HG02798 (cell line): ENCODE measurements at regions not wholly inside any gene's neighbourhood (a gene's known extent, or its start where the extent isn't known, plus 50 kb on each side); places are given as distances from the start of the nearest gene placed in this dataset.
"Not testable (repeated sequence)": the region's sequence is repeated elsewhere in the genome, so short reads cannot be mapped to it uniquely, and the experiment has no call there.

ENCODE experiments used
- ATAC-seq: cut with Tn5 transposase; IDR thresholded peaks from one replicate; pipeline ENCODE4 v1.9.1; 2021; ENCODE audit warnings: mild to moderate bottlenecking; ENCODE audit not compliant: unreplicated experiment, poor library complexity

- ATAC-seq = peak; percentile 63
These were observed 610.0 kb upstream of the RAB6C start for GRCh38 chr2:129369437-129369836.

- ATAC-seq = no peak
These were observed 605.0 kb upstream of the RAB6C start for GRCh38 chr2:129374452-129374851.

- ATAC-seq = no peak
These were observed 603.6 kb upstream of the RAB6C start for GRCh38 chr2:129375632-129376425.

- no peak for ATAC-seq
These were observed 602.9 kb upstream of the RAB6C start for GRCh38 chr2:129376426-129377077.

DNA sequence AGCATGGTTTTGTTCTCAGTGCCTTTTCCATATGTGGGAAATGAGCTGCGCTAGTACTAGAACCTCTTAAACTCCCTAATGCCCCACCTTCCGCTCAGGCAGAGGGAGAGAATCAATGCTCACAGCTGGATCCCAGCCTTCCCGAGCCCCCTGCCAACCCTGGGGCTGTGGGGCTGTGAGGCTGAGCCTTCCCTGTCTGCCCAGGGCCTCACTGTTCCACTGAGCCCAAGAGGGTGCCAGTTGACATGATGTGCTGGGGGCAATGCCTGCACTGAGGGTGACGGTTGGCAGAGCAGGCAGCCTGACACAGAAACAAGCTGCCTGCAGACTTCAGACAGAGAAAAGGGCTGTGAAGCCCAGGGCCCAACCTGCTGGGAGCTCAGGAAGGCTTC is 602.4 kb upstream of the RAB6C start:
- no peak for ATAC-seq

- no peak for ATAC-seq
These were observed 601.3 kb upstream of the RAB6C start for GRCh38 chr2:129378186-129378585.

- ATAC-seq = peak; percentile 60
These were observed 600.1 kb upstream of the RAB6C start for GRCh38 chr2:129379411-129379810.

GRCh38 chr2:129381789-129382188 is 597.7 kb upstream of the RAB6C start:
- no peak for ATAC-seq

DNA sequence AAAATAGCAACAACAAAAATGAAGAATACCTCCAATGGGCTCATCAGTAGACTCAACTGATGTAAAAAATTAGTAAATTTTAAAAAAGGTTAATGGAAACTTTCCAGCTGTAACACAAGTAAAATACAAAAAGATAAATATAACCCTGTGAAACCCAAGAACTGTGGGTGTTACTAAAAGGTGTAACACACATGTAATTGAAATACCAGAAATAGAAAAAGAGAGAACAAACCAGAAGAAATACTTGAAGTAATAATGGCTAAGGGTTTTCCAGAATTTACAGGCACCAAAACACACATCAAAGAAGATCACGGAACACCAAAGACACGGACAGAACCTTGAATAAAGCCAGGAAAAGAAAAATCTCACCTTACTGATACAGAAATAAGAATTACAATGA is 590.6 kb upstream of the RAB6C start:
- no peak for ATAC-seq

- no peak for ATAC-seq
These were observed 585.6 kb upstream of the RAB6C start for GRCh38 chr2:129393816-129394215.

- ATAC-seq = peak; percentile 71
These were observed 582.4 kb upstream of the RAB6C start for GRCh38 chr2:129396980-129397599.

GRCh38 chr2:129400826-129401225 is 578.6 kb upstream of the RAB6C start:
- no peak for ATAC-seq

DNA sequence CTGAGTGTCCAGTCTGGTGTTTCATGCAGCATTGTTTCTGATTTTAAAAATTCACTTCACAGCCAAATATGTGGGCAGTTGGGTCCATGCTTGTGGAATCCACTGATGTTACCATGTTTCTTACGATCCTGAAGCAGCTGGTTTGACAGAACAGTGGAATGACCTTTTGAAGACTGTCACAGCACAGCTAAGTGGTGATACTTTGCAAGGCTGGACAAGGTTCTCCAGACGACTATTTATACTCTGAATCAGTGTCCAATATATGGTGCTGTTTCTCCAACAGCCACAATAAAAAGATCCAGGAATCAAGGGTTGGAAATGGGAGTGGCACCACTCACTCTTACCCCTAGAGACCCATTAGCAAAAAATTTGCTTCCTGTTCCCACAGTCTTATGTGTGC is 577.4 kb upstream of the RAB6C start:
- ATAC-seq = no peak

DNA sequence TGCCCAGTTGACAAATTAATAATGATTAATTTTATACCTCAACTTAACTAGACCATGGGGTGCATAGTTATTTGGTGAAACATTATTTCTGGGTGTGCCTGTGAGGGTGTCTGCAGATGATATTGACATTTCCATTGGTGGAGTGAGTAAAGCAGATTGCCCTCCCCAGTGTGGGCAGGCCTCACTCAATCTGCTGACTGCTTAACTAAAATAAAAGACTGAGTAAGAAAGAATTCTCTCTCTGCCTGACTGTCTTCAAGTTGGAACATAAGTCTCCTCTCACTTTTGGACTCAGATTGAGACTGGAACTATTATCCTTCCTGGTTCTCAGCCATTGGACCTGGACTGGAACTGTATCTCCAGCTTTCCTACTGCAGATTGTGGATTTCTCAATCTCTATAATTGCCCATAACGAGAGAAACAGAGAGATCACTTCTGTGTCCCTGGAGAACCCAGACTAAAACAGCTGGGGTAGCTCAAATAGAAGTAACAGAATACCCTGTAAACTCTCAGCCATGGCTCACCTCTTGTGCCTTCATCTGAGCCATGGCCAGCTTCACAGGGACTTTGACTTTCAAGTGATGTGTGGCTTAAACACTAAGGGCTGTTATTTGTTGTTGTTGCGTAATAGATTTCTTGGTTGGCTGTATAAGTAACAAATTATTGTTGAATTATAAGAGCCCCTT is 575.3 kb upstream of the RAB6C start:
- no peak for ATAC-seq

DNA sequence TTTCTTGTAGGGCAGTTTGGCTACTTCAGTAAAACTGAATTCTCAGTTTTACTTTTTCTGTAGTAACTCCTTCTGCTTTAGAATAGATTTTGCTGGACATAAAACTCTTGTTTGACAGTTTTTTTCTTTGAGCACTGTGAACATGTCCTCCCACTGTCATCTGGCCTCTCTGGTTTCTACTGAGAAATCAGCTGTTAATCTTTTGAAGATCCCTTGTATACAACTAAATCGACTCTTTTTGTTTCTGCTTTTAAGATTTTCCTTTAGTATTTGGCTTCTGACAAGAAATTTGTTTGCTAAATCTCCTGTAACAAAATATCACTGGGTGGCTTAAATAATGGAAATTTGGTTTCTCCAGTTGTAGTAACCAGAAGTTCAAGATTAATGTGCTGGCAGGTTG is 570.9 kb upstream of the RAB6C start:
- ATAC-seq = no peak

DNA sequence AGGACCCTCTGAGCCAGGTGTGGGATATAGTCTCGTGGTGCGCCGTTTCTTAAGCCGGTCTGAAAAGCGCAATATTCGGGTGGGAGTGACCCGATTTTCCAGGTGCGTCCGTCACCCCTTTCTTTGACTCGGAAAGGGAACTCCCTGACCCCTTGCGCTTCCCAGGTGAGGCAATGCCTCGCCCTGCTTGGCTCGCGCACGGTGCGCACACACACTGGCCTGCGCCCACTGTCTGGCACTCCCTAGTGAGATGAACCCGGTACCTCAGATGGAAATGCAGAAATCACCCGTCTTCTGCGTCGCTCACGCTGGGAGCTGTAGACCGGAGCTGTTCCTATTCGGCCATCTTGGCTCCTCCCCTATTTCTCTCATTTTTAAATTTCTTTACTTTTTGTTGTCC is 562.4 kb upstream of the RAB6C start:
- ATAC-seq = not testable (repeated sequence)

GRCh38 chr2:129422028-129422427 is 557.4 kb upstream of the RAB6C start:
- no peak for ATAC-seq

GRCh38 chr2:129428086-129428660 is 551.3 kb upstream of the RAB6C start:
- ATAC-seq = no peak

DNA sequence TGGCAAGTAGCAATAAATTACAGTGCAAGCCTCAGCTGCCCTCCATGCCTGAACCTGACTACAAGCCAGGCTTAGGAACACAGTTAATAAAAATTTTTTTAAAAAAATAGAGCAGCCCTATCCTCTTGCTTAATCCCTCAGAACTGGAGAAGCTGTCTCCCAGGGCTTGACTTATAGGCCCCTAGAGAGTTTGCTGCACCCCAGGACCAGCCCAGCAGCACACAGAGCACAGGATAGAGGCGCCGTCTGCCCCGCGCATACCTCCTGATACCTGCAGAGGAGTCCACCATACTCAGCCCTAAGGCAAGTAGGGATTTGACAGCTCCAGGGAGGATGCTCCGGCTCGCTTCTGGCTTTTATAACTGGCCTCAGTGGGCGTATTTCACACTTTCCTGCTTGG is 548.6 kb upstream of the RAB6C start:
- no peak for ATAC-seq

- ATAC-seq = no peak
These were observed 547.6 kb upstream of the RAB6C start for GRCh38 chr2:129431881-129432280.

DNA sequence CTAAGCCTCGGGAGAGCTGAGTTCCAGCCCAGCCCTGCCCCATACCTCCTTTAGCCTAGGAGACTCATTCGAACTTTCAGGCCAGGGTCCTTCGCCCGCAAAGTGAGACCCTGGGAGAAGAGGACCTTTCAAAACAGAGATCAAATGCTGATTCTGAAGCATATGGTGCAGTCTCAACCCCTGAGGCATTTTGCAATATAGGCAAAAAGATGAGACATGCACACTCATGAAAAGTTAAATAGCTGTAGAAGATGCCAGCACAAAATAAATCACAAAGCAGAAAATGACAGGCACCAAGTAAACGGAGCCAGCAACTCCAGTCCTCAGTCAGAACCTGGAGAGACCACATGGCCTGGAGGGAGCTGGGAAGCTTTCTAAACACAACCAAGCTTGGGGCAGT is 542.7 kb upstream of the RAB6C start:
- no peak for ATAC-seq
